K562 (cell line): ENCODE measurements at regions not wholly inside any gene's neighbourhood (a gene's known extent, or its start where the extent isn't known, plus 50 kb on each side); places are given as distances from the start of the nearest gene placed in this dataset.

Source experiments
- ATAC-seq: fragments of 200-7000 bp; cut with Tn5 transposase; 3 replicates; pipeline ENCODE4 v1.9.1; 2020; ENCODE audit warnings: moderate library complexity
- BruUV-seq: library from RNA; stranded (reverse); fragments of 400-500 nt; replicated peaks from 2 replicates; lab custom pipeline; 2021; lab: Mats Ljungman, UMichigan
- CTCF ChIA-PET: fragments of 300-600 bp; formaldehyde crosslinking; extraction: SDS; loops from one replicate; lab custom pipeline; 2021; ENCODE audit warnings: low intra/inter-chr PET ratio; lab: Yijun Ruan, JAX
- POLR2A ChIA-PET: fragments of 300-600, 350-650 bp; sonication (Branson Sonifier 250); formaldehyde crosslinking; extraction: SDS; loops from one replicate; lab custom pipeline; 2021; ENCODE audit warnings: antibody characterized with exemption, inconsistent platforms; lab: Yijun Ruan, JAX
- DNase-seq, 4 experiments: peaks; one replicate each; pipeline versions ENCODE4 v3.0.0 to v3.0.0-alpha.2; 2011 to 2018; ENCODE audit warnings: low spot score in 3 of 4, mixed read lengths in 3 of 4; ENCODE audit errors: extremely low read depth in 1 of 4
- FAIRE-seq: peaks from 2 replicates; lab custom pipeline; 2011; peaks lifted over from hg19 to GRCh38; lab: Jason Lieb, UNC
- H2AFZ ChIP-seq: 2 replicates; pipeline ENCODE4 v1.6.0; 2011; ENCODE audit warnings: low read depth, low read length, control low read depth, inconsistent platforms
- H3K27ac ChIP-seq: fragments of 200-600 bp; 3 replicates; pipeline ENCODE4 v1.8.0; 2011; ENCODE audit warnings: low read depth, mild to moderate bottlenecking, control low read depth, inconsistent platforms, low read length, moderate library complexity, mixed read lengths; ENCODE audit errors: extremely low read depth
- H3K27me3 ChIP-seq, 2 experiments: fragments of 300-600 bp in 1 of 2; 2 replicates in 1 of 2; 3 replicates in 1 of 2; pipeline versions ENCODE4 v1.6.0 to v1.8.0; 2011; ENCODE audit warnings: inconsistent platforms in 2 of 2, low read length in 2 of 2, mild to moderate bottlenecking in 1 of 2, mixed read lengths in 1 of 2, moderate library complexity in 1 of 2; ENCODE audit not compliant: control insufficient read depth in 2 of 2, insufficient read depth in 2 of 2
- H3K36me3 ChIP-seq: fragments of 300-600 bp; 3 replicates; pipeline ENCODE4 v1.8.0; 2011; ENCODE audit warnings: mild to moderate bottlenecking, low read length, inconsistent platforms; ENCODE audit not compliant: control insufficient read depth, insufficient read depth
- H3K4me1 ChIP-seq, 2 experiments: fragments of 200-600 bp in 1 of 2; replicated peaks in 1 of 2; 2 replicates in 1 of 2; 3 replicates in 1 of 2; pipeline versions ENCODE4 v1.5.1 to v1.8.0; 2011; ENCODE audit warnings: inconsistent platforms in 2 of 2, low read length in 2 of 2, mild to moderate bottlenecking in 1 of 2, mixed read lengths in 1 of 2, moderate library complexity in 1 of 2; ENCODE audit not compliant: control insufficient read depth in 2 of 2, insufficient read depth in 2 of 2
- H3K4me2 ChIP-seq: 2 replicates; pipeline ENCODE4 v1.6.1; 2011; ENCODE audit warnings: low read length, control low read depth, inconsistent platforms, mixed read lengths; ENCODE audit not compliant: insufficient read depth
- H3K4me3 ChIP-seq: fragments of 200-600 bp; sonication (generic), shearing (Covaris generic); 2 replicates; pipeline ENCODE4 v1.5.1; 2016; ENCODE audit warnings: control low read depth, inconsistent platforms
- H3K79me2 ChIP-seq: fragments of 200-600 bp; 3 replicates; pipeline ENCODE4 v1.8.0; 2011; ENCODE audit warnings: low read length, inconsistent platforms; ENCODE audit not compliant: control insufficient read depth, insufficient read depth
- H3K9ac ChIP-seq, 2 experiments: 2 replicates each; pipeline versions ENCODE4 v1.6.0 to v1.6.1; 2011; ENCODE audit warnings: low read depth in 2 of 2, low read length in 2 of 2, control low read depth in 1 of 2, inconsistent platforms in 1 of 2, mild to moderate bottlenecking in 1 of 2, mixed read lengths in 1 of 2; ENCODE audit not compliant: insufficient read depth in 1 of 2
- H3K9me1 ChIP-seq: one replicate; pipeline ENCODE4 v1.6.0; 2011; ENCODE audit warnings: inconsistent platforms, mild to moderate bottlenecking, low read length, moderate library complexity; ENCODE audit not compliant: control insufficient read depth, insufficient read depth
- H3K9me3 ChIP-seq: replicated peaks from 2 replicates; pipeline ENCODE4 v1.5.1; 2011; ENCODE audit warnings: low read depth, low read length, inconsistent platforms; ENCODE audit not compliant: control insufficient read depth, insufficient read depth
- H4K20me1 ChIP-seq: replicated peaks from 2 replicates; pipeline ENCODE4 v1.6.1; 2011; ENCODE audit warnings: low read length, inconsistent platforms, mixed read lengths; ENCODE audit not compliant: control insufficient read depth, insufficient read depth
- ATF4 ChIP-seq: fragments of 450-650 bp; formaldehyde crosslinking; IDR thresholded peaks from 2 replicates; pipeline ENCODE4 v1.4.0; 2022; ENCODE audit warnings: mild to moderate bottlenecking, moderate library complexity
- CCNT2 ChIP-seq: IDR thresholded peaks from 2 replicates; pipeline ENCODE4 v1.6.1; 2011; ENCODE audit warnings: borderline replicate concordance, low read depth, mild to moderate bottlenecking, moderate library complexity, mixed read lengths, low read length; ENCODE audit not compliant: insufficient read length; ENCODE audit errors: extremely low read depth
- CHD2 ChIP-seq: IDR thresholded peaks from 2 replicates; pipeline ENCODE4 v1.6.1; 2011; ENCODE audit warnings: low read depth, low read length
- DNMT1 ChIP-seq: fragments of 450-650 bp; IDR thresholded peaks from 2 replicates; pipeline ENCODE4 v1.6.1; 2016; ENCODE audit warnings: antibody characterized with exemption, mild to moderate bottlenecking
- PML ChIP-seq: IDR thresholded peaks from 2 replicates; pipeline ENCODE4 v1.6.1; 2012; ENCODE audit warnings: low read length, inconsistent platforms
- TAF9B ChIP-seq: fragments of 450-650 bp; IDR thresholded peaks from 2 replicates; pipeline ENCODE4 v1.6.1; 2018; ENCODE audit warnings: mild to moderate bottlenecking; ENCODE audit not compliant: partially characterized antibody
- TCF7L2 ChIP-seq: fragments of 150-350 bp; IDR thresholded peaks from 2 replicates; pipeline ENCODE4 v1.6.1; 2016; ENCODE audit warnings: low read depth, mild to moderate bottlenecking, low read length, moderate library complexity
- ZNF253 ChIP-seq: fragments of 250-450 bp; sonication (Bioruptor Pico); conservative IDR thresholded peaks from 2 replicates; pipeline ENCODE4 v1.6.1; 2021; ENCODE audit warnings: mild to moderate bottlenecking
- ZNF589 ChIP-seq: fragments of 200-800 bp; sonication (Bioruptor generic); IDR thresholded peaks from 2 replicates; pipeline ENCODE4 v1.6.1; 2016; ENCODE audit warnings: low read depth, missing genetic modification characterization, missing compliant biosample characterization
- ZNF778 ChIP-seq: fragments of 450-650 bp; formaldehyde crosslinking; IDR thresholded peaks from 2 replicates; pipeline ENCODE4 v1.4.0; 2020; ENCODE audit warnings: mild to moderate bottlenecking, moderate library complexity
- ZNF830 ChIP-seq: fragments of 250-450 bp; sonication (Bioruptor Pico); IDR thresholded peaks from 2 replicates; pipeline ENCODE4 v1.5.0; 2021; ENCODE audit warnings: mild to moderate bottlenecking
- WGBS: fragments of 100-300 bp; shearing (Covaris generic); methylation state at CpG from one replicate; pipeline ENCODE4 v1.1.6; 2016; ENCODE audit warnings: low coverage, mixed read lengths; ENCODE audit not compliant: insufficient coverage; ENCODE audit errors: missing lambda C conversion rate; 5-methylcytosine and 5-hydroxymethylcytosine counted together
- in situ Hi-C: fragments of 300-500 bp; cut with MboI; formaldehyde crosslinking; loops from 4 replicates; pipeline ENCODE4 v1.15.0; 2018; ENCODE audit warnings: inconsistent platforms, mixed read lengths
- intact Hi-C: fragments of 100-400 bp; cut with micrococcal nuclease; formaldehyde crosslinking; loops from 2 replicates; pipeline ENCODE4 v1.14.2; 2022

GRCh38 chr5:14078716-14079115 is 64.4 kb upstream of the TRIO start:
- DNase-seq = no peak
- no peaks in the 10 kb centered on the region for H4K20me1 ChIP-seq
- TF ChIP-seq CHD2 (no peak), DNMT1 (no peak), ATF4 (CRISPR knock-in tag) (no peak), TCF7L2 (no peak), ZNF253 (CRISPR knock-in tag) (no peak), ZNF778 (CRISPR knock-in tag) (no peak)
- H3K4me1 ChIP-seq = no peaks in the 10 kb centered on the region
- no peaks in the 10 kb centered on the region for H3K79me2 ChIP-seq
- H3K27ac ChIP-seq = no peak overlapping the region
- no peak for FAIRE-seq
- no peak overlapping the region for H3K4me2 ChIP-seq
- intact Hi-C loops = no loop called here
- no peak overlapping the region for H3K4me3 ChIP-seq
- 1% methylated on average over 3 of the region's 3 CpGs for WGBS
- H3K9me3 ChIP-seq = no peaks in the 10 kb centered on the region
- no peak for ATAC-seq
- ChIA-PET CTCF (no interaction called here), POLR2A (no interaction called here)
- H3K27me3 ChIP-seq = peaks cover 4 to 20% of the 10 kb centered on the region in 2 experiments; a peak in 3 of 5 replicates
- BruUV-seq = no TSS peak
- H3K9ac ChIP-seq = no peak overlapping the region
- H3K36me3 ChIP-seq = no peaks in the 10 kb centered on the region
- H2AFZ ChIP-seq = no peak overlapping the region
- no peaks in the 10 kb centered on the region for H3K9me1 ChIP-seq
- in situ Hi-C loops = no loop called here

- no peak for FAIRE-seq
- CTCF ChIA-PET = no interaction called here
- POLR2A ChIA-PET = interaction anchor here (0.6 kb wide), 1 partner anchor 75 kb away, joined by 3 read pairs; no protein-coding TSS in a partner anchor
- H3K9ac ChIP-seq = no peak overlapping the region
- peaks cover 4 to 20% of the 10 kb centered on the region in 2 experiments; a peak in 3 of 5 replicates for H3K27me3 ChIP-seq
- no peak overlapping the region for H3K27ac ChIP-seq
- TF ChIP-seq TAF9B (no peak), ZNF589 (CRISPR knock-in tag) (no peak), CCNT2 (no peak), ZNF830 (CRISPR knock-in tag) (no peak), PML (no peak)
- H3K9me3 ChIP-seq = no peaks in the 10 kb centered on the region
- intact Hi-C loops = no loop called here
- no peaks in the 10 kb centered on the region for H3K36me3 ChIP-seq
- under 1% methylated on average over 8 of the region's 8 CpGs for WGBS
- no peaks in the 10 kb centered on the region for H3K79me2 ChIP-seq
- in situ Hi-C loops = no loop called here
- no peak overlapping the region for H2AFZ ChIP-seq
- DNase-seq = no peak
- ATAC-seq = no peak
- H3K9me1 ChIP-seq = no peaks in the 10 kb centered on the region
- no TSS peak for BruUV-seq
- no peak overlapping the region for H3K4me2 ChIP-seq
- no peaks in the 10 kb centered on the region for H3K4me1 ChIP-seq
- H3K4me3 ChIP-seq = no peak overlapping the region
- no peaks in the 10 kb centered on the region for H4K20me1 ChIP-seq
Observed at GRCh38 chr5:14077501-14077900, 65.6 kb upstream of the TRIO start.
